ENCODE measurements at regions not wholly inside any gene's neighbourhood (a gene's known extent, or its start where the extent isn't known, plus 50 kb on each side); places are given as distances from the start of the nearest gene placed in this dataset.

DNA sequence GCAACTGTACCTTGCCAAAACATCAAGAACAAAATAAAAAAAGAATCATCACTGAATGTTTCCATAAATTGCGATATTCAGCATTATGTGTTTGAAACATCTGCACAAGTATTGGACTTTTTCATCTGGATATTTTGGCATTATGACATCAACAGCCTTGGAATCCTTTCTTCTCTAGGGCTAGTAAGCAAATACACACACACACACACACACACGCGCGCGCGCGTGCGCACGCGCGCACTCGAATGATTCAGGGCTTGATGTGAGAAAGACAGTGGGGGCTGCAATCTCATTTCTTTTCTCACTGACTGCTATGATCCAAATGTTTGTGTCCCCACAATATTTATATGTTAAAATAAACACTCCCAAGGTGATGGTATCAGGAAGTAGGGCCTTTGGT lies 90.0 kb upstream of the SLC38A4 start:
- TF ChIP-seq, protein P1, sequence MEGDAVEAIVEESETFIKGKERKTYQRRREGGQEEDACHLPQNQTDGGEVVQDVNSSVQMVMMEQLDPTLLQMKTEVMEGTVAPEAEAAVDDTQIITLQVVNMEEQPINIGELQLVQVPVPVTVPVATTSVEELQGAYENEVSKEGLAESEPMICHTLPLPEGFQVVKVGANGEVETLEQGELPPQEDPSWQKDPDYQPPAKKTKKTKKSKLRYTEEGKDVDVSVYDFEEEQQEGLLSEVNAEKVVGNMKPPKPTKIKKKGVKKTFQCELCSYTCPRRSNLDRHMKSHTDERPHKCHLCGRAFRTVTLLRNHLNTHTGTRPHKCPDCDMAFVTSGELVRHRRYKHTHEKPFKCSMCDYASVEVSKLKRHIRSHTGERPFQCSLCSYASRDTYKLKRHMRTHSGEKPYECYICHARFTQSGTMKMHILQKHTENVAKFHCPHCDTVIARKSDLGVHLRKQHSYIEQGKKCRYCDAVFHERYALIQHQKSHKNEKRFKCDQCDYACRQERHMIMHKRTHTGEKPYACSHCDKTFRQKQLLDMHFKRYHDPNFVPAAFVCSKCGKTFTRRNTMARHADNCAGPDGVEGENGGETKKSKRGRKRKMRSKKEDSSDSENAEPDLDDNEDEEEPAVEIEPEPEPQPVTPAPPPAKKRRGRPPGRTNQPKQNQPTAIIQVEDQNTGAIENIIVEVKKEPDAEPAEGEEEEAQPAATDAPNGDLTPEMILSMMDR (IDR thresholded peaks at IDR 0.05), result no peak

DNA sequence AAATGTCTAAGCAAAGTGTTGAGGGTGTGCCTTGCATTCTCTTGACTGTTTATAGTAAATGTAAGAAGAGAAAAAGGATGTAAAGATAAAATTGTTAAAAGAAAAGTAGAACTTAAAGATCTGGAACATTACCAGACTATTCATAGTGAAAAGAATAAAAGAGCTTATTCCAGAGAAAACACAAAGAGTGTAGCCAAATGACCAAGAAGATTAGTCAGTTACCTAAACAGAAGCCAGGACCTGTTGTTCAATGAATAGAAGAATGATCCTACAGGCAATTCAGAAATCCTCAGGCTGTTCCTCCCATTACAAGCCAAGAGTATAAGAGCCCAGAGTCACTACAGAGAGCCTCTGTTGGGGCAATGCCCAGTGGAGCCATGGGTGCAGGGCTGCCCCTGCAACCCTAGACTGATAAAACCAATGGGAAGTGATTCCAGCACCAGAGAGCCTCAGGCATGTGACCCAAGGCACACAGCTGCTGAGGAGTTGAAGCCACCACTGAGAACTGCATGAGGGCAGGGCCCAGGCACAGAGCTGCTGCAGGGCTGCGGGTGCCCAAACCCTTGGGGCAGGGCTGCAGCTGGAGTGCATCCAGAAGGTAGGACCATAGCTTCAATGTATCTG lies 91.1 kb upstream of the SLC38A4 start:
- TF ChIP-seq, protein P1 (IDR thresholded peaks at IDR 0.05), result no peak

DNA sequence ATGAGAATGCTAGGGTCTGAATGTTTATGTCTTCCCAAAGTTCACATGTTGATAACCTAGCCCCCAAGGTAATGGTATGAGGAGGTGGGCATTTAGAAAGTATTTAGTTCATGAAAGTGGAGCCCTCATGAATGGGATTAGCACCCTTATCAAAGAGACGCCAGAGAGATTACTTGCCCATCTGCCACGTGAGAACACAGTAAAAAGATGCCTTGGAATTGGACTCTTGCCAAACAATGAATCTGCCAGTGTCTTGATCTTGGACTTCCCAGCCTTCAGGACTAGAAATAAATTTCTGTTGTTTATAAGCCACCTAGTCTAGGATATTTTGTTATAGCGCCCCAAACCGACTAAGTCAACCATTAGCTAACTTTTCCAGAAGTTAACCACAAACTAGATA lies 92.0 kb upstream of the SLC38A4 start:
- TF ChIP-seq, protein P1 (IDR thresholded peaks at IDR 0.05), result no peak

DNA sequence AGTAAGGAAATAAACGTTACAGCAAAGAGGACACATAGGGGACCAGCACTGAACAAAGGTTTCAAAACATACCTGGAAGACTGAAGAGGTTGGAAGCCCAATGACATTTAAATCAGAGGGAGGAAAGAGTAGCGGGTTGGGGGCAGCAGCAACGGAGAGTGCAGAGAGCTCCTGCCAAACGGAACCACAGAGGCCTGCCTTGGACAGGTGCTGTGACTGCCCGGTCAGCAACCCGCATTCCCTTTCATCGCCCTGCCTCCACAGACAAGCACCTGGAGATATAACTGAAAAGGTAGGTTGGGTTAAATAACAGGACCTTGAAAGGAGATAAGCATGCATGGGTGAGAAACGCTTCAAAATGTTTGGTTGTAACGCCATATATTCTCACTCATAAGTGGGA lies 92.8 kb upstream of the SLC38A4 start:
- TF ChIP-seq, protein P1 (IDR thresholded peaks at IDR 0.05), result no peak

DNA sequence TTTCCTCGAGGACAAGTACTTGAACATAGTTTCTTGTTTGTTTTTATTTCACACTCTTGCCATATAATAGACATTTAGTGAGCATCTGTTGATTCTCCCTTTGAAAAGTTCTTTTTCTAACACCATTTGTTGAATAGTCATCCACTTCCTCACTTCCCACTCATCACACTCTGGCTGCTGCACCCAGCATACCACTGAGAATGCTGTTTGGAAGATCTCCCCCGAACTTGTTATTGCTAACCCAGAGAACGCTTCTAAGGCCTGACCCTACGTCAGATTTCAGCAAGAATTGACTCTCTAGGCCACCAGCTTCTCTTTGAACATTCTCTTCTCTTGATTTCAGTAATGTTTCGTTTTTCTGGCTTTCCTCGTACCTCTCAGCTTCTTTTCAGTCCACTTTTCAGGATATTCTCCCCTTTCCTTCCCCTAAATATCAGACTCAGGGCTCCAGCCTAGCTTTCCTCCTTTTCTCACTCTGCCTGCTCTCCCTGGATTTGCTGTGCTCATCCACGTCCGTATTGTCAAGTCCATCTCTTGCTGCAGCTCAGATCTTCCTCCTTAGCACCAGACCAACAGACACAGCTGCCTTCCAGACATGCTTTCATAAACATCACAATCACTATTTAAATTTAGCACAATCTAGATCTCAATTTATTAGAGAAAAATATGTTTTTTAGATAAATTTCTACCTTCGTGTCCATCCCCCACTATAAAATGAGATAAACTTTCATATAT lies 94.0 kb upstream of the SLC38A4 start:
- TF ChIP-seq, protein P1 (IDR thresholded peaks at IDR 0.05), result no peak

DNA sequence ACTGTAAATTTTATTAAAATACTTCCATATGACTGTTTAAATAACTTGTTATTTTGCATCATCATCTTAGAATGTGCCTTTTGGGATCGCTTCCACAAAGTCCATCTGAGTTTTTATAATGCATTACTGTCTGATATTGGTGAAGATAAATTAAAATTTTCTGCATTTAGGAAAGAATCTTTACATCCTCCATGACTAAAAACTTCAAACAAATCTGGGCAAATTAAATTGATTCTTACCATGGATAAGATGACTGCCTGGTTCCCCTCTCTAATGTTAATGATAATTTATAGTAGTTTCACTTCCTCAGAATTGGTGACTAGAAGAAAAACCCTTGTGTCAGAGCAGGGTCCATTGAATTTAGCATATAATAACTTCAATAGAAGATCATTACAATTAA lies 94.7 kb upstream of the SLC38A4 start:
- TF ChIP-seq, protein P1 (IDR thresholded peaks at IDR 0.05), result no peak

DNA sequence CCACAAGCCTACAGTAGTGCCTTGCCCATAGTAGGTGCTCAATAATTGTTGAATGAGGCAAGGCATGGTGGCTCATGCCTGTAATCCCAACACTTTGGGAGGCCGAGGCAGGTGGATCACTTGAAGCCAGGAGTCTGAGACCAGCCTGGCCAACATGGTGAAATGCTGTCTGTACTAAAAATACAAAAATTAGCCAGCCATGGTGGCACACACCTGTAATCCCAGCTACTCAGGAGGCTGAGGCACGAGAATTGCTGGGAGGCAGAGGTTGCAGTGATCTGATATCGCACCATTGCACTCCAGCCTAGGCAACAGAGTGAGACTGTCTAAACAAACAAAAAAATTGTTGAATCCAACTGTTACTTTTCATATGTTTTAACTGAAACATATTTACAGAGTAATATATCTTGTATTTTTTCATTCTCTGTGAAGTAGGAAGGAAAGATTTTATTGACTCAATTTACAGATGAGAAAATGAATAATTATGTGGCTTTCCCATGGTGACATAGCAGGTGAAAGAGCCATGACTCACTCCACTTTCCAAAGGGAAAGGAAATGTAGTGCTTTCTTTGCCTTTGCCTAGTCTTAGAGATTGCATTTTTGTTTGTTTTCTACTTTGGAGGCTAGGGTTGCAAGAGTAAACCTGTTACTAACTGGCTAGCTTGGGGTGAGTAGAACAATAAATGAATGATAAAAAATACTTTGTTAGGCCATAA lies 95.4 kb upstream of the SLC38A4 start:
- TF ChIP-seq, protein P1 (IDR thresholded peaks at IDR 0.05), result no peak
